GM12864 (cell line): ENCODE measurements at regions not wholly inside any gene's neighbourhood (a gene's known extent, or its start where the extent isn't known, plus 50 kb on each side); places are given as distances from the start of the nearest gene placed in this dataset.

Experiments
- DNase-seq: peaks from one replicate; pipeline ENCODE4 v3.0.0-alpha.2; 2011; ENCODE audit warnings: low read depth
- H3K4me3 ChIP-seq: 2 replicates; pipeline ENCODE4 v1.5.1; 2011; ENCODE audit warnings: mild to moderate bottlenecking, low read depth, low read length, control low read depth
- TF ChIP-seq, protein P1 (sequence below): IDR thresholded peaks from 2 replicates; pipeline ENCODE4 v1.5.1; 2011; ENCODE audit warnings: low read depth, mild to moderate bottlenecking, moderate library complexity, low read length, control low read depth, inconsistent platforms; ENCODE audit errors: missing control alignments

- DNase-seq, result no peak
- TF ChIP-seq, protein P1, sequence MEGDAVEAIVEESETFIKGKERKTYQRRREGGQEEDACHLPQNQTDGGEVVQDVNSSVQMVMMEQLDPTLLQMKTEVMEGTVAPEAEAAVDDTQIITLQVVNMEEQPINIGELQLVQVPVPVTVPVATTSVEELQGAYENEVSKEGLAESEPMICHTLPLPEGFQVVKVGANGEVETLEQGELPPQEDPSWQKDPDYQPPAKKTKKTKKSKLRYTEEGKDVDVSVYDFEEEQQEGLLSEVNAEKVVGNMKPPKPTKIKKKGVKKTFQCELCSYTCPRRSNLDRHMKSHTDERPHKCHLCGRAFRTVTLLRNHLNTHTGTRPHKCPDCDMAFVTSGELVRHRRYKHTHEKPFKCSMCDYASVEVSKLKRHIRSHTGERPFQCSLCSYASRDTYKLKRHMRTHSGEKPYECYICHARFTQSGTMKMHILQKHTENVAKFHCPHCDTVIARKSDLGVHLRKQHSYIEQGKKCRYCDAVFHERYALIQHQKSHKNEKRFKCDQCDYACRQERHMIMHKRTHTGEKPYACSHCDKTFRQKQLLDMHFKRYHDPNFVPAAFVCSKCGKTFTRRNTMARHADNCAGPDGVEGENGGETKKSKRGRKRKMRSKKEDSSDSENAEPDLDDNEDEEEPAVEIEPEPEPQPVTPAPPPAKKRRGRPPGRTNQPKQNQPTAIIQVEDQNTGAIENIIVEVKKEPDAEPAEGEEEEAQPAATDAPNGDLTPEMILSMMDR, result no peak
- no peak overlapping the region for H3K4me3 ChIP-seq
Observed at GRCh38 chr4:54930226-54930625, 195.2 kb downstream of the KDR start.

GRCh38 chr4:54929459-54929858 is 195.9 kb downstream of the KDR start:
- no peak overlapping the region for H3K4me3 ChIP-seq
- no peak for DNase-seq
- TF ChIP-seq, protein P1, result no peak

DNA sequence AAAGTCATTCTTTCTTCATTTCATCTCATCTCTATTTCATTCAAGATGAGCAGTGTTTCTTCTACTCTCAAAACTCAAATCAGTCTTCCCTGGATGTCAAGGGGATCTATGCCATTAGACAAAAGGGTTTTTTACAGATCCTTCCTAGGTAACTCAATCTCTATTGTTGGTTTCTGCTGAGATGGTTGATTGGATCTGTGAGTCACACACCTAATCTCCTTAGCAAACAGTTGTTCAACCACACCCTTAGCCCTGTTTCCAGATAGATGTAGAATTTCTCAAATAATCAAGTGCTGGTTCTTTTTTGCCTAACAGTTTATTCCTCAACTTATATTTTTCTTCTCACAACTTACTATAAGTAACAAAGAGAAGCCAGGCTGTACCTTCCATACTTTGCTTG is 200.5 kb downstream of the KDR start:
- no peak for DNase-seq

DNA sequence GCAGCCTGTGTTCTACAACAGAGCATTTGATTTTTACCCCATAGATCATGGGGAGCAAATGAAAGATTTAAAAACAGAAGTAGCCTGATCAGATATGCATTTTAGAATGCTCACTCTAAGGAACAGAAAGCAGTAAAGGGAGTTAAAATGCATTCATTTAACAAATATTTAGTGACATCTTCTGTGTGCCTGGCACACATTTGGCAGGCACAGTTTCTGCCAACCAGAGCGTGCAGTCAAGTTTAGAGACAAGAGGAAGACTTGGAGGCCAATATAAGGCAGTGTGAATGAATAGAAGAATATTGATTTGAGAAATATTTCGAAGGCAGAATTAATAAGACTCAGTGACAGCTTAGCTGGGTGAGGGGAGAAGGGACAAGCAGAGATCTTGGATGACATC is 210.1 kb downstream of the KDR start:
- DNase-seq, result no peak
- no peak overlapping the region for H3K4me3 ChIP-seq
- TF ChIP-seq, protein P1, result no peak

More for the DNA sequence above, 200.5 kb downstream of the KDR start:
- TF ChIP-seq, protein P1, result no peak
- H3K4me3 ChIP-seq, result no peak overlapping the region

- DNase-seq, result no peak
- no peak overlapping the region for H3K4me3 ChIP-seq
- TF ChIP-seq, protein P1, result no peak
Observed at GRCh38 chr4:54914781-54915180, 210.6 kb downstream of the KDR start.

DNA sequence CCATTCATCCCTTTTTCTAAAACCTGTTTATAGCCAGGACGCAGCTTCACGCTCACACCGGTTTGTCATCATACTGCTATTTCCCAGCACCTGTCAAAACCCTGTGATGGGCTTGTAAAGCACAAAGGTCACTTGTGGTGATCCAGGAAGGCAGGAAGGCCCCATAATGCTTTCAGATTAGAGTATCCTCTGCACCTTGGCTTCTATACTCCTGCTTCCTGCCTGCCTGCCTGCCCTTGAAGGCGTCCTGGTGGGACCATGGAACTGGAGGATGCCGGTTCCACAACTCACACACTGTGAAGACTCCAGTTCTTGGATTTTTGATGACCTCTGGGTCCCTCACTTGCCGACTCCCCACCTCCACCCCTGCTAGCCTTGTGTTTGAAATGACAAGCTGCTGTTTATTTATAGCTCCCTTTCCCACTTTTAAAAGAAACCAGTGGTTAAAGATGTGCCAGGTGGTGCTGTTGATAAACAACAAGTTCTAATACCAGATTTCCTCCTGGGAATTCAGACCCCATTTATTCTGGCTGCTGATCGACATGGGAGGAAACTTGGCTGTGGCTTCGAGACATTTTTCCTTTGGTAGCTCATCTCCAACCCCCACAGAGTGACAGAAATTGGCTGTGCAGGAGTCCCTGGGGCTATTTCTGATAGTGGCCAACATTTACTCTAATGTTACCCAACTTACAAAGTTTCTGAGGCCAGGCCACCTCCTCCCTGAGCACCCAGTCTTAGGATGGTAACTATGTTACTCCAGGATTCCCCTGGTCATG is 211.5 kb downstream of the KDR start:
- H3K4me3 ChIP-seq, result no peak overlapping the region
- TF ChIP-seq, protein P1, result no peak
- no peak for DNase-seq

DNA sequence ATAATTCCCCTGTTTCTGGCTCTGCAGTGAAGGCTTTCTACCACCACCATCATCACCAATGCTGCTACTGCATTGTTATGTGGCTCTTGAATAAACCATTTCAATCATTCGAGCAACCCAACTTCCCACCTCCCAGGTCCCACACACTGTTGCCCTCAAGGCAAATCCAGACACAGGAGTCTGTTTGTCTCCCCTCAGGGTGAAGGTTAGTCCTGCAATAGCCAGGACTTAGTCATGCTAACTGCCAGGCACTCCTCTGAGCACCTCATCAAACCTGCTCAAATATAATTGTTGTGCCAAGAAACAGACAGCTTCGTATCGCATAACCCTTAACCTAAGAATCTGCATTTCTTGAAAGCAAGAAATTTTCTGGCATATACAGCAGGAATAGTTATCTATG is 213.2 kb downstream of the KDR start:
- no peak for DNase-seq
- TF ChIP-seq, protein P1, result no peak
- no peak overlapping the region for H3K4me3 ChIP-seq
